CD14-positive monocyte (primary cell): ENCODE measurements at regions not wholly inside any gene's neighbourhood (a gene's known extent, or its start where the extent isn't known, plus 50 kb on each side); places are given as distances from the start of the nearest gene placed in this dataset.

Source experiments
- DNase-seq, 3 donors: peaks; one replicate each; pipeline ENCODE4 v3.0.0-alpha.2; 2011 to 2022
- H2AFZ ChIP-seq: 2 replicates; pipeline ENCODE4 v1.6.0; 2012; ENCODE audit warnings: mild to moderate bottlenecking, low read depth, low read length, inconsistent platforms; ENCODE audit not compliant: insufficient read depth, poor library complexity, severe bottlenecking
- H3K27ac ChIP-seq, 2 donors: 1 replicate in 1 of 2; 2 replicates in 1 of 2; pipeline ENCODE4 v1.5.1; 2012 to 2013; ENCODE audit warnings: low read length in 2 of 2, control low read depth in 1 of 2, inconsistent platforms in 1 of 2, low read depth in 1 of 2, mild to moderate bottlenecking in 1 of 2
- H3K27me3 ChIP-seq, 2 donors: one replicate each; pipeline versions ENCODE4 v1.6.0 to v1.6.1; 2011 to 2013; ENCODE audit warnings: low read length in 2 of 2; ENCODE audit not compliant: control insufficient read depth in 2 of 2, insufficient read depth in 2 of 2
- H3K36me3 ChIP-seq, 2 donors: replicated peaks in 1 of 2; 1 replicate in 1 of 2; 2 replicates in 1 of 2; pipeline versions ENCODE4 v1.5.1 to v1.6.1; 2012 to 2013; ENCODE audit warnings: low read length in 2 of 2, control low read depth in 1 of 2, inconsistent platforms in 1 of 2, mild to moderate bottlenecking in 1 of 2; ENCODE audit not compliant: insufficient read depth in 2 of 2, control insufficient read depth in 1 of 2
- H3K4me1 ChIP-seq, 2 donors: 1 replicate in 1 of 2; 2 replicates in 1 of 2; pipeline versions ENCODE4 v1.5.1 to v1.6.1; 2012 to 2013; ENCODE audit warnings: low read length in 2 of 2, control low read depth in 1 of 2, inconsistent platforms in 1 of 2, mild to moderate bottlenecking in 1 of 2, moderate library complexity in 1 of 2; ENCODE audit not compliant: insufficient read depth in 2 of 2, control insufficient read depth in 1 of 2
- H3K4me2 ChIP-seq: replicated peaks from 2 replicates; pipeline ENCODE3; 2012; ENCODE audit warnings: low read length, moderate library complexity, mild to moderate bottlenecking; ENCODE audit not compliant: poor library complexity, severe bottlenecking; ENCODE audit errors: extremely low read depth
- H3K4me3 ChIP-seq, 3 experiments: fragments of 200-600 bp in 1 of 3; sonication (generic) in 1 of 3; replicated peaks in 1 of 3; 1 replicate in 2 of 3; 2 replicates in 1 of 3; pipeline ENCODE4 v1.5.1; 2011 to 2013; ENCODE audit warnings: low read length in 3 of 3, mild to moderate bottlenecking in 3 of 3, control low read depth in 2 of 3, low read depth in 2 of 3, inconsistent platforms in 1 of 3, moderate library complexity in 1 of 3
- H3K79me2 ChIP-seq: 2 replicates; pipeline ENCODE4 v1.6.0; 2012; ENCODE audit warnings: mild to moderate bottlenecking, control low read depth, inconsistent platforms, low read length, moderate library complexity; ENCODE audit not compliant: insufficient read depth
- H3K9ac ChIP-seq: 2 replicates; pipeline ENCODE4 v1.6.0; 2017; ENCODE audit warnings: low read length, mild to moderate bottlenecking; ENCODE audit not compliant: insufficient read depth, poor library complexity, severe bottlenecking
- H3K9me3 ChIP-seq, 2 donors: replicated peaks in 1 of 2; 1 replicate in 1 of 2; 2 replicates in 1 of 2; pipeline versions ENCODE4 v1.5.1 to v1.6.1; 2012 to 2013; ENCODE audit warnings: low read length in 2 of 2, control low read depth in 1 of 2; ENCODE audit not compliant: control insufficient read depth in 1 of 2, insufficient read depth in 1 of 2
- H4K20me1 ChIP-seq: 2 replicates; pipeline ENCODE4 v1.6.0; 2012; ENCODE audit warnings: mild to moderate bottlenecking, low read length, control low read depth, moderate library complexity; ENCODE audit not compliant: insufficient read depth
- H3K27ac Mint-ChIP-seq, 7 donors: one replicate each; pipeline ENCODE4 v1.8.0; 2020; ENCODE audit warnings: mild to moderate bottlenecking in 7 of 7, mixed read lengths in 7 of 7, moderate library complexity in 6 of 7, inconsistent platforms in 2 of 7
- H3K27me3 Mint-ChIP-seq, 3 donors: one replicate each; pipeline ENCODE4 v1.8.0; 2021 to 2022; ENCODE audit warnings: low read depth in 3 of 3, mild to moderate bottlenecking in 3 of 3, mixed read lengths in 3 of 3, moderate library complexity in 3 of 3, inconsistent platforms in 1 of 3
- H3K36me3 Mint-ChIP-seq, 2 donors: one replicate each; pipeline ENCODE4 v1.8.0; 2020; ENCODE audit warnings: mixed read lengths in 2 of 2, inconsistent platforms in 1 of 2, mild to moderate bottlenecking in 1 of 2
- H3K4me1 Mint-ChIP-seq: one replicate; pipeline ENCODE4 v1.8.0; 2020; ENCODE audit warnings: mild to moderate bottlenecking, mixed read lengths
- H3K4me3 Mint-ChIP-seq, 2 donors: one replicate each; pipeline ENCODE4 v1.8.0; 2020; ENCODE audit warnings: mild to moderate bottlenecking in 2 of 2, mixed read lengths in 2 of 2, moderate library complexity in 1 of 2
- H3K9me3 Mint-ChIP-seq, 7 donors: one replicate each; pipeline ENCODE4 v1.8.0; 2020 to 2022; ENCODE audit warnings: mixed read lengths in 7 of 7, mild to moderate bottlenecking in 6 of 7, moderate library complexity in 6 of 7, inconsistent platforms in 2 of 7
- WGBS: methylation state at CpG from one replicate; pipeline ENCODE4 v1.1.5; 2013; ENCODE audit warnings: missing lambda C conversion rate; ENCODE audit not compliant: insufficient coverage; 5-methylcytosine and 5-hydroxymethylcytosine counted together
- intact Hi-C, 2 donors: fragments of 100-400 bp; cut with micrococcal nuclease; formaldehyde crosslinking; loops; one replicate each; pipeline versions ENCODE4 v1.15.0 to v1.15.1; 2023
- TF ChIP-seq, protein P1 (sequence below): fragments of 200-600 bp; IDR thresholded peaks from one replicate; pipeline ENCODE4 v1.8.0; 2022; ENCODE audit warnings: antibody characterized with exemption, mild to moderate bottlenecking

DNA sequence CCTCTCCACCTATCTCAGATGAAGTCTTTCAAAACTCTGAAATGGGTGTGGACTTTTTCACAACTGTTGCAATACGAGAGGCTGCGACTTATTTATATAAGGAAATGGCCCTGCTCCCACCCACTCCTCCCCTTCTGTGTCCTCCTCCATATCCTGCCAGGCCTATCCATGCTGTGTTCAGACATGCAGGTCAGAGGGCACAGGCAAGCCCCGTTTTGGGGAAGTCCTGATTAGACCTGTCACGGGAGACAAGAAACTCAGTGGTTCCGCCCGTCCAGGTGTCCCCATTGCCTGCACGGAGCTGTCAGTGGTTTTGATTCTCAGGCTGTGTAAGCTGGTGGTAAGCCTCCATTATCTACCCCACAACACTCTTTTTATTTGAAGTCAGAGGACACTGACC, 99.6 kb upstream of the MGAT5 start:
- peak overlapping the region in 2 of 7 donors; percentile 12 to 63 for H3K27ac Mint-ChIP-seq
- intact Hi-C loops, result no loop called here
- Histone ChIP-seq H3K4me2 (peak overlapping the region; percentile 4), H3K4me3 (no peak overlapping the region), H3K27me3 (no peaks in the 10 kb centered on the region), H3K27ac (peak overlapping the region in 1 of 2 donors; percentile 71), H2AFZ (no peak overlapping the region), H3K36me3 (peaks cover 0 to 9% of the 10 kb centered on the region in 2 donors), H3K79me2 (peaks cover 56% of the 10 kb centered on the region), H3K9ac (no peak overlapping the region), H4K20me1 (peaks cover 47% of the 10 kb centered on the region), H3K4me1 (peaks cover 40% of the 10 kb centered on the region in 2 donors), H3K9me3 (no peaks in the 10 kb centered on the region)
- TF ChIP-seq, protein P1, sequence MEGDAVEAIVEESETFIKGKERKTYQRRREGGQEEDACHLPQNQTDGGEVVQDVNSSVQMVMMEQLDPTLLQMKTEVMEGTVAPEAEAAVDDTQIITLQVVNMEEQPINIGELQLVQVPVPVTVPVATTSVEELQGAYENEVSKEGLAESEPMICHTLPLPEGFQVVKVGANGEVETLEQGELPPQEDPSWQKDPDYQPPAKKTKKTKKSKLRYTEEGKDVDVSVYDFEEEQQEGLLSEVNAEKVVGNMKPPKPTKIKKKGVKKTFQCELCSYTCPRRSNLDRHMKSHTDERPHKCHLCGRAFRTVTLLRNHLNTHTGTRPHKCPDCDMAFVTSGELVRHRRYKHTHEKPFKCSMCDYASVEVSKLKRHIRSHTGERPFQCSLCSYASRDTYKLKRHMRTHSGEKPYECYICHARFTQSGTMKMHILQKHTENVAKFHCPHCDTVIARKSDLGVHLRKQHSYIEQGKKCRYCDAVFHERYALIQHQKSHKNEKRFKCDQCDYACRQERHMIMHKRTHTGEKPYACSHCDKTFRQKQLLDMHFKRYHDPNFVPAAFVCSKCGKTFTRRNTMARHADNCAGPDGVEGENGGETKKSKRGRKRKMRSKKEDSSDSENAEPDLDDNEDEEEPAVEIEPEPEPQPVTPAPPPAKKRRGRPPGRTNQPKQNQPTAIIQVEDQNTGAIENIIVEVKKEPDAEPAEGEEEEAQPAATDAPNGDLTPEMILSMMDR, result no peak
- peaks cover 16 to 18% of the 10 kb centered on the region in 2 donors for H3K36me3 Mint-ChIP-seq
- peaks cover 0 to 9% (median 3%) of the 10 kb centered on the region in 7 donors for H3K9me3 Mint-ChIP-seq
- DNase-seq, result peak in 2 of 3 donors; percentile 23 to 32
- no peaks in the 10 kb centered on the region for H3K27me3 Mint-ChIP-seq
- H3K4me3 Mint-ChIP-seq, result peak overlapping the region in 1 of 2 donors; percentile 50
- H3K4me1 Mint-ChIP-seq, result peaks cover 55% of the 10 kb centered on the region
- WGBS, result 0% methylated on average over 3 of the region's 7 CpGs

DNA sequence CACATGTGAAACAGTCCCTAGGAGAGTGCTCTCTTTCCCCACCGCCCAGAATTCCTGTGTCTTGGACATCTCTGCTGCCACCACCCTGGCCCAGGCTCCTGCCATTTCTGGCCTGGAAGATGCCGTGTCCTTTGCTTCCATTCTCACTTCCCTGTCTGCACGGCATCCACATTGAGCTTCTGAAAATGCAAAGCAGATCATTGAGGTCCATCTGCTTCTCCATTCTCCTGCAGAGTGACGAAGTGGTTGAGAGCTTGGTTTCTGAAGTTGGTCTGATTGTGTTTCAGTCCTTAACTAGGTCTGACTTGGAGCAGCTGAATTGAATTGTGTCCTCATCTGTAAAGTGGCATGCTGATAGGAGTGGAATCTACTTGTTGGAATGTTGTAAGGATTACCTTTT, 98.7 kb upstream of the MGAT5 start:
- H2AFZ ChIP-seq, result no peak overlapping the region
- peak overlapping the region; percentile 1 for H3K4me2 ChIP-seq
- peak overlapping the region in 5 of 7 donors; percentile 3 to 84 (median 51) for H3K27ac Mint-ChIP-seq
- peaks cover 52% of the 10 kb centered on the region for H3K4me1 Mint-ChIP-seq
- no peaks in the 10 kb centered on the region for H3K9me3 ChIP-seq
- H3K27ac ChIP-seq, result no peak overlapping the region
- no peak overlapping the region for H3K4me3 ChIP-seq
- WGBS, result 33% methylated on average over 3 of the region's 4 CpGs
- peaks cover 0 to 9% (median 3%) of the 10 kb centered on the region in 7 donors for H3K9me3 Mint-ChIP-seq
- H3K27me3 Mint-ChIP-seq, result no peaks in the 10 kb centered on the region
- peaks cover 55% of the 10 kb centered on the region for H3K79me2 ChIP-seq
- peaks cover 12 to 18% of the 10 kb centered on the region in 2 donors for H3K36me3 Mint-ChIP-seq
- peaks cover 0 to 9% of the 10 kb centered on the region in 2 donors for H3K36me3 ChIP-seq
- TF ChIP-seq, protein P1, result no peak
- DNase-seq, result peak; percentile 18 to 35 (median 35)
- intact Hi-C loops, result no loop called here
- peak overlapping the region in 1 of 2 donors; percentile 55 for H3K4me3 Mint-ChIP-seq
- no peaks in the 10 kb centered on the region for H3K27me3 ChIP-seq
- H3K4me1 ChIP-seq, result peaks cover 40 to 41% of the 10 kb centered on the region in 2 donors
- no peak overlapping the region for H3K9ac ChIP-seq
- H4K20me1 ChIP-seq, result peaks cover 44% of the 10 kb centered on the region
